DND-41 (cell line): ENCODE measurements at regions not wholly inside any gene's neighbourhood (a gene's known extent, or its start where the extent isn't known, plus 50 kb on each side); places are given as distances from the start of the nearest gene placed in this dataset.

Source experiments
- CTCF ChIP-seq: IDR thresholded peaks from 2 replicates; pipeline ENCODE4 v1.5.1; 2012; ENCODE audit warnings: borderline replicate concordance, low read length, moderate library complexity, mild to moderate bottlenecking; ENCODE audit not compliant: poor library complexity, severe bottlenecking; ENCODE audit errors: extremely low read depth
- EZH2 ChIP-seq: IDR thresholded peaks from 3 replicates; pipeline ENCODE4 v1.6.1; 2012; ENCODE audit warnings: borderline replicate concordance, low read depth, mild to moderate bottlenecking, moderate library complexity, low read length, inconsistent platforms; ENCODE audit not compliant: severe bottlenecking

DNA sequence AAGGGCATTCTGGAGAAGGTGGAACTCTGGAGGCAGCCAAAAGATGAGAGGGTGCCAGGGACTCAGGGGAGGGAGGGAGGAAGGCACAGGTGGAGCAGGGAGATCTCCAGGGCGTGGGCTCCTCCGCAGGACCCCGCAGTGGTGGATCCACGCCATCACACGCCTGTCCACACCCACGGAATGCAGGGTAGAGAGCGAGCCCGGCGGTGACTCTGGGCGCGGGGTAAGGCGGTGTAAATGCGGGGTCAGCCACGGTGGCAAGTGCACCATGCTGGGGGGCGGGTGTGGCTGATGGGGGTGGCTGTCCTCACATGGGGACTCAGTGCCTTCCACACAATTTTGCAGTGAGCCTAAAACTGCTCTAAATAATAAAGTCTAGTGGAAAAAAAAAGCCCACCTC lies 105.1 kb upstream of the TTC34 start:
- TF ChIP-seq CTCF, result no peak
- TF ChIP-seq EZH2, result no peak
